Kidney capillary endothelial cell (primary cell): ENCODE measurements at regions not wholly inside any gene's neighbourhood (a gene's known extent, or its start where the extent isn't known, plus 50 kb on each side); places are given as distances from the start of the nearest gene placed in this dataset.
"Not testable (repeated sequence)": the region's sequence is repeated elsewhere in the genome, so short reads cannot be mapped to it uniquely, and the experiment has no call there.

ENCODE experiments used
- DNase-seq: peaks from one replicate; pipeline ENCODE4 v3.0.0-alpha.2; 2018; ENCODE audit warnings: low spot score

DNA sequence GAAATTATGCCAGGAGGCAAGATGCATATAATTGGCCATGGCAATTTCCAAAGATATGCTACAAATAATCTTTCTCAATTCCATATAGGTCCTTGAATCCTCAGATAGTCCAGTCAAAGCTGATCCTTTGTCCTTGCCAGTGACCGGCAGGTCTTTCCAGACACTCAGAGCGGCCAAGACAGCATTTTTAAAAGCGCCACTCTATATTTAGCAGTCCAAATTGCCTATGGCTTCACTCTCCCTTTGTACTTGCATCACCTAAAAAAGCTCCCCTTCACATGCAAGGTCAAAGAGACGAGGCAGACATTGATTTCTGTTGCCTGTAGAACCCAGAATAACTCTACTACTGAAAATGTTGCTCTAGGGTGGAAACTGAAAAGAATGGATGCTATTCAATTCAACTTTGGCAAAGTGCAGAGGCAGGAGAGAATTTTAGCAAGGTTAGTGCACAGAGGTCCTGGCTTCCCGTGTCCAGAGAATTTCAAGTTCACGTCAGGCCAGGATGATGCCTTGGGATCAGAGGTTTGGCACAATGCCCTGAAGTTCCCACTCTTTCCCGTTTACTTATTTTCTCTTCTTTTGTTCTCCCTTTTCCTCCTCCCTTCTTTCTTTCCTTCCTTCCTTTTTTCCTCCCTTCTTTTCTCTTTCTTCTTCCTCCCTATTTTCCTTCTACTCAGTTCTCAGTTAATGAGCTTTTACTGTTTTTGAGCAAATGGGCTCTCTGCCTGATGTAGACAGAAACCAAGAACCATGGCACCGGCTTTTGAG, 108.5 kb downstream of the KCNK1 start:
- DNase-seq: no peak

GRCh38 chr1:233723387-233723786, 109.5 kb downstream of the KCNK1 start:
- DNase-seq: no peak

DNA sequence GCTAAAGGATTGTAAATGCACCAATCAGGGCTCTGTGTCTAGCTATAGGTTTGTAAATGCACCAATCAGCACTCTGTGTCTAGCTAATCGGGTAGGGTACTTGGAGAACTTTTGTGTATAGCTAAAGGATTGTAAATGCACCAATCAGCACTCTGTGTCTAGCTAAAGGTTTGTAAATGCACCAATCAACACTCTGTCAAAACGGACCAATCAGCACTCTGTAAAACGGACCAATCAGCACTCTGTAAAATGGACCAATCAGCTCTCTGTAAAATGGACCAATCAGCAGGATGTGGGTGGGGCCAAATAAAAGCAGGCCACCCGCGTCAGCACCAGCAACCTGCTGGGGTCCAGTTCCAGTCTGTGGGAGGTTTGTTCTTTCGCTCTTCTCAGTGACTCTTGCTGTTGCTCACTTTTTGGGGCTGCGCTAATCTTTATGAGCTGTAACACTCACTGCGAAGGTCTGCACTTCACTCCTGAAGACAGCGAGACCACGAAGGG, 110.3 kb downstream of the KCNK1 start:
- not testable (repeated sequence) for DNase-seq

DNA sequence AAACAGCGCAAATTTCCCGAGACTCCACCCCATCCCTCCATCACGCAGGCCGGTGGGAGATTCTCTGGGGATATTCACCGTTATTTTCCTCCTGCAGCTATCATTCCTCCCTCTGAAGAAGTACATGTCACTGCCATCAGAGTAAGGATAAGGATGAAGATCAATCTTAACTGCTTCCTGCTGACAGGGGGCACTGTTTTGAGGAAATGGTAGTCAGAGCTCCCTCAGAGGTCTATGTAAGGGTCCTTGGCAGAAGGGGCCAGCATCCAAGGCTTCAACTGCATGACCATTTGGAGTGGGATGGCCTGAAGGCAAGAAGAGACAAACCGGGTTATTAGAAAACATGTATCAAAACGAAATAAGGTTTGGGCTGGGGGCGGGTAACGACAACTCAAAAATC, 111.5 kb downstream of the KCNK1 start:
- DNase-seq: no peak

DNA sequence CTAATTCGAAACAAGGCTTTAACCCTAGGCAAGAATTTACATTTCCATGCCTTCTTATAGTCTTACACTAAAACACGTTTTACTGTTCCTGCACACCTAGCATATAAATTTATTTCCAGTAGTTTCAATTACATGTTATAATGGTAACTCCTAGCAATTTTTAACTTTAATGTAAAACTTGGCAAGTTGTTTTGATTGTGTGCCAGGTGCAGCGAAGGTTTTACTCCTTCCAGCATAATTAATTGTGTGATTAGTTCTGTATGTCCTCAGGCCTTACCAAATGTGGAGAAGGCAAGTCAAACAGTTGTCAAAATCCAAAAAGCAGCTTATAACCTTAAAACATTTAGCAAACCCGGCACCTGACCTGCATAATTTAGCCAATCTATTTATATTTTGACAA, 114.8 kb downstream of the KCNK1 start:
- no peak for DNase-seq

- no peak for DNase-seq
Measured at GRCh38 chr1:233730380-233730779, 116.5 kb downstream of the KCNK1 start.

DNA sequence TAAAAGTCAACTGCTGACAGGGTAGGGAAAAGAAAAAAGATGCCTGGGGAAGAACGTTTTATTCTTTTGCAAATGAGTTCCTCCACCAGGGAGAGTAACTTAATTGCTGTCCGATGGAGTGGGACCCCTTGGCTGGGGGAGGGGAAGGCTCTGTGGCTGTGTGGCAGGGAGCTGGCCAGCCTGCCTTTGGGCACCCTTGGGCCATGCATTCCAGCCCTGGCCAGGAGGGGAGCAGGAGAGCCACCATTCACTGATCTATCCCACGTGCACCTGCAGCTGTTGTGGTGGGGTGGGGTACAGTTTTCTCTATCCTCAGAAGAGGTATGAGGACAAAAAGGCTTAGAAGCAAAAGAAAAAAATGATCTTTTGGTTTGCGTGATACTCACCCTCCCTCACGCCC, 116.9 kb downstream of the KCNK1 start:
- DNase-seq: no peak

DNA sequence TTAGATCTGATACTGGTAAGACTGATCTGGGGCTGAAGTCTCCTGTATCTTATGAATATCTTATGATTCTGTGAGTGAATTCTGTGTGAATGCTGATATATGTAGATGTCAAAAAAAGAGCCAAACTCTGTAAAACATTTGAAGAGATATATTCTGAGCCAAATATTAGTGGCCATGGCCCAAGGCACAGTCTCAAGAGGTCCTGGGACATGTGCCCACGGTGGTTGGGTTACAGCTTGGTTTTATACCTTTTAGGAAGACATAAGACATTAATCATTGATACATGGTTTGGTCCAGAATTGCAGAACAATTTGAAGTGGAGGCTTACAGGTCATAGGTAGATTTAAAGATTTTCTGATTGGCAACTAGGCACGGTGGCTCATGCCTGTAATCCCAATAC, 118.3 kb downstream of the KCNK1 start:
- no peak for DNase-seq

DNA sequence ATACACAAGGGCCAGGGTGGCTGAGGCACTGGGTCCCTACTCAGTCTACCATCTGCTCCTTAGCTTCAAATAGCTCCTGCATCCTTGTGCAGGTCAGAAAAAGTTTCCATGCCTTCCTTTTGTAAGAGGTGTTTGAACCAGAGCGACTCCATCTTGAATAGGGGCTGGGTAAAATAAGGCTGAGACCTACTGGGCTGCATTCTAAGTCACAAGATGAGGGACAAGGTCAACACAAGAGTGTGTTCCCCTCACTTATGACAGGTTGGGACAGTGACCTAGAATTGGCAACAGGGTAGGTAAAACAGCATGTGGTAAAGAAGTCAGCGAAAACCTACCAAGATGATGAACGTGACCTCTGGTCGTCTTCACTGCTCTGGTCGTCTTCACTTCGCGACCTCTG, 120.5 kb downstream of the KCNK1 start:
- no peak for DNase-seq

DNA sequence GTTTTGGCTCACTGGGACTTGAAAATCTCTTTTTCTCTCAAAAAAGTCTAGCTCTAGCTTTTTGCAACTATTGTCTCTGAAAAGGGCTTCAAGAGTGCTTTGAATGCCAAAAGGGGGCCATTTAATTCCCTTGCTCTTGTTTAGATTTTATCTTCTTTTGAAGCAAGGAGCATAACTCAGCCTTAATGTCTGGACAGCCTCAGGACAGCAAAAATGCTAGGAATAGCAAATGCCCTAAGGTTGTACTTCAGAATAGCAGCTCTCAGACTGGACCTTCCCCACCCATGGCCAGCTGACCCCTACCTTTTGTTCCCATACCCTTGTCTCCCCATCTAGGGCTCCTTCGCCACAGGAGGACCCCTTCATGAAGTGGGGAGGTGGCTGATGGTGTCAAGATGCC, 121.4 kb downstream of the KCNK1 start:
- DNase-seq: no peak

- DNase-seq: no peak
Measured at GRCh38 chr1:233735847-233736246, 121.9 kb downstream of the KCNK1 start.

GRCh38 chr1:233737341-233737740, 123.4 kb downstream of the KCNK1 start:
- no peak for DNase-seq

GRCh38 chr1:233738396-233738795, 124.5 kb downstream of the KCNK1 start:
- no peak for DNase-seq

- no peak for DNase-seq
Measured at GRCh38 chr1:233738850-233739249, 124.9 kb downstream of the KCNK1 start.

GRCh38 chr1:233744779-233745513, 131.0 kb downstream of the KCNK1 start:
- DNase-seq: no peak

DNA sequence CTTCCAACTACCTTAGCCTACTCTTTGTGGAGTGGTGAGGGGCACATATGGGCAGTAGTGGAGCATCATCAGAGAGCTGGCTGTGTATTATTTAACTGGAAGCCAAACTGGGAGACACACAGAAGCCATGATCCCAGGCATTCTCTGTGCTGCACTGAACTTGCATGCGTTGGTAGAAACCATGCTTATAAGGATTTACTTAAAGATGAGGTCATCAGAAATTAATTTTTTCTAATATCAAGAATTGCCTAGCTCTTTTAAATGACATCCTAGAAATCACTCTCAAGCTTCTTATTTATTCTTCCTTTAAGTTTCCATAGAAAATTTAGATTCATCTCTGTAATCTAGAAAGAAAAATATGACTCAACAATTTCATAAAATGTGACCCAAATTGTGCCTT, 136.2 kb downstream of the KCNK1 start:
- no peak for DNase-seq

DNA sequence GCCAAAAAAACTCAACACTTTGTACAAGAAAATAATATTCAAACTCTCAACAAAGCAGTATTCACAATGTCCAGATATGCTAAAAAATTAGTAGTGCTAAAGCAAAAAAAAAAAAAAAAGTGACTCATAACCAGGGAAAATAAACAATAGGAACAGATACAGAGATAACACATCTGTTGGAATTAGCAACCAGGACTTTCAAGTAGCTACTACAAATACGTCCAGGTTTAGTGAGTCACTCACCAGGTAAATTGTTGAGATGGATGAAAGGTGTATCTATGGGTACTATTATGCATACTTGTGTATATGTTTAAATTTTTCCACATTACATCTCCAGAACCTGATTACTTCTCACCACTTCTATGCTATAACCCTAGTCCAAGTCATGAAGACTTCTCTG, 144.8 kb upstream of the SLC35F3 start:
- DNase-seq: no peak

DNA sequence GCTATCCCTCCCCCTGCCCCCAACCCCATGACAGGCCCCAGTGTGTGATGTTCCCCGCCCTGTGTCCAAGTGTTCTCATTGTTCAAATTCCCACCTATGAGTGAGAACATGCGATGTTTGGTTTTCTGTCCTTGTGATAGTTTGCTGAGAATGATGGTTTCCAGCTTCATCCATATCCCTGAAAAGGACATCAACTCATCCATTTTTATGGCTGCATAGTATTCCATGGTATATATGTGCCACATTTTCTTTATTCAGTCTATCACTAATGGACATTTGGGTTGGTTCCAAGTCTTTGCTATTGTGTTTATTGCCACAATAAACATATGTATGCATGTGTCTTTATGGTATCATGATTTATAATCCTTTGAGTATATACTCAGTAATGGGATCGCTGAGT, 140.2 kb upstream of the SLC35F3 start:
- DNase-seq: not testable (repeated sequence)

GRCh38 chr1:233777566-233777965, 126.9 kb upstream of the SLC35F3 start:
- no peak for DNase-seq

GRCh38 chr1:233780049-233780448, 124.4 kb upstream of the SLC35F3 start:
- no peak for DNase-seq

DNA sequence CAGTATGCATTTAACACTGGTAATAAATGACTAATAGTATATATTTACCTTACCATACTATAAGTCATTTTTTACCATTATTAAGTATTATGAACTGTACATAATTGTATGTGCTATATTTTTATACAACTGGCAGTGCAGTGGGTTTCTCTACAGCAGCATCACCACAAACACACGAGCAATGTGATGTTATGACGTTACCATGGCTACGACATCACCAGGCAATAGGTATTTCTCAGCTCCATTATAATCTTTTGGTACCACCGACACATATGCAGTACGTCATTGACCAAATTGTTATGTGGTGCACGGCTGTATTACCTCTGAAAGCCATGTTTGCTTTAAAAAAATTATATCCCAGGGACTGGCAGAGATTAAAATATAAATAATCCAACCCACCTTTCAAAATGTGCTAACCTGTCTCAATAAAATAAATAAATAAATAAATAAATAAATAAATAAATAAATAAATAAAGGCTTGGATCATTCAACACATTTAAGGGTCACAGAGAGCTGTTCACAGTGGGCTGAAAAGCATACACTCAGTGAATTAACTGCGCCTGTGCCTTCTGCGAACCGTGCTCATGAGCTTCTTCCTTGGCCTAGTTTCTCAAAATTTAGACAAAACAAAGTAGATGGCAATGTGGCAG, 121.4 kb upstream of the SLC35F3 start:
- no peak for DNase-seq

GRCh38 chr1:233787599-233787998, 116.9 kb upstream of the SLC35F3 start:
- DNase-seq: no peak

DNA sequence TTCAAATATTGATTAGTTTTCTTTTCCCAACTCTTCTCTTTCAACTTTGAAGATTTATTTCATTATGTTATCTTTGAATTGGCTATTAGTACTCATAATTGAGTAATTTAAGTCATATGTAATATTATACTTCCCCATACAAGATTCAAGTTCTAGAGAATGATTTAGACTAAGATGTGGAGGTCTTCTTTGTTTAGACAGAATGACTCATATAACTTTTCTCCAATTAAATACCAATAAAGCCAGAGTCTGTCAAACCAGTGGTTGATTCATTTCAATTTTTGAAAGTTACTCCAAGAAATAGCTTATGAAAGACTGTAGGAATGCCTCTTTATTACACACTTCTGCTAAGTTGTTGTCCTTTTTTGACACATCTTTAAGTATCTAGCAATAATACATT, 115.8 kb upstream of the SLC35F3 start:
- DNase-seq: no peak
